PFSK-1 (cell line): ENCODE measurements at regions not wholly inside any gene's neighbourhood (a gene's known extent, or its start where the extent isn't known, plus 50 kb on each side); places are given as distances from the start of the nearest gene placed in this dataset.

Source experiments
- POLR2AphosphoS5 ChIP-seq: IDR thresholded peaks from 2 replicates; pipeline ENCODE4 v1.6.1; 2012; ENCODE audit warnings: low read depth, mild to moderate bottlenecking, control low read depth, low read length, moderate library complexity
- SIN3A ChIP-seq: IDR thresholded peaks from 2 replicates; pipeline ENCODE4 v1.6.1; 2012; ENCODE audit warnings: mild to moderate bottlenecking, low read length, moderate library complexity, borderline replicate concordance; ENCODE audit not compliant: insufficient read depth
- TAF1 ChIP-seq: IDR thresholded peaks from 2 replicates; pipeline ENCODE4 v1.6.1; 2012; ENCODE audit warnings: low read length, control low read depth, borderline replicate concordance; ENCODE audit not compliant: insufficient read depth
- TF ChIP-seq, protein P1 (sequence below), 2 experiments: IDR thresholded peaks; 2 replicates each; pipeline versions ENCODE4 v1.6.1 to v1.8.0; 2011 to 2012; ENCODE audit warnings: low read depth in 2 of 2, low read length in 2 of 2, control low read depth in 1 of 2, inconsistent platforms in 1 of 2, mild to moderate bottlenecking in 1 of 2, moderate library complexity in 1 of 2; ENCODE audit not compliant: insufficient read depth in 1 of 2

DNA sequence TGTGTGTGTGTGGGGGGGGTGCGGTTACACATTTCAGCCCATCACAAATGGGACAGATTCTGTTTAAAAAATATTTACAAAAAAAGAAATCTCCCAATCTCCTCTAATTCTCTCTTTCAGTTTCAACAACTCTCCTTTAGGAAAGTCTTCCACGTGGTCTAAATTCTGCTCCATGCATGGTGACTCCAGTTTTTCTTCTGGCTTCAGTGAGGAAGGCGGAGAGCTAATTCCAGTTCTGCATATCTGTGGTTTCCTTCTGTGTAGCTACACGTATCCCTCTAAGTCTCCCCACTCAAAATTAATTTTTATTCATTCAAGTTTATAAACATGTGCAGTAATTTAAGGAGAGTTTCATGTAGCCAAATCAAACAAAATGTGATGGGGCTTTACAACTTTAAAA is 111.6 kb downstream of the SLC4A3 start:
- TF ChIP-seq, protein P1, sequence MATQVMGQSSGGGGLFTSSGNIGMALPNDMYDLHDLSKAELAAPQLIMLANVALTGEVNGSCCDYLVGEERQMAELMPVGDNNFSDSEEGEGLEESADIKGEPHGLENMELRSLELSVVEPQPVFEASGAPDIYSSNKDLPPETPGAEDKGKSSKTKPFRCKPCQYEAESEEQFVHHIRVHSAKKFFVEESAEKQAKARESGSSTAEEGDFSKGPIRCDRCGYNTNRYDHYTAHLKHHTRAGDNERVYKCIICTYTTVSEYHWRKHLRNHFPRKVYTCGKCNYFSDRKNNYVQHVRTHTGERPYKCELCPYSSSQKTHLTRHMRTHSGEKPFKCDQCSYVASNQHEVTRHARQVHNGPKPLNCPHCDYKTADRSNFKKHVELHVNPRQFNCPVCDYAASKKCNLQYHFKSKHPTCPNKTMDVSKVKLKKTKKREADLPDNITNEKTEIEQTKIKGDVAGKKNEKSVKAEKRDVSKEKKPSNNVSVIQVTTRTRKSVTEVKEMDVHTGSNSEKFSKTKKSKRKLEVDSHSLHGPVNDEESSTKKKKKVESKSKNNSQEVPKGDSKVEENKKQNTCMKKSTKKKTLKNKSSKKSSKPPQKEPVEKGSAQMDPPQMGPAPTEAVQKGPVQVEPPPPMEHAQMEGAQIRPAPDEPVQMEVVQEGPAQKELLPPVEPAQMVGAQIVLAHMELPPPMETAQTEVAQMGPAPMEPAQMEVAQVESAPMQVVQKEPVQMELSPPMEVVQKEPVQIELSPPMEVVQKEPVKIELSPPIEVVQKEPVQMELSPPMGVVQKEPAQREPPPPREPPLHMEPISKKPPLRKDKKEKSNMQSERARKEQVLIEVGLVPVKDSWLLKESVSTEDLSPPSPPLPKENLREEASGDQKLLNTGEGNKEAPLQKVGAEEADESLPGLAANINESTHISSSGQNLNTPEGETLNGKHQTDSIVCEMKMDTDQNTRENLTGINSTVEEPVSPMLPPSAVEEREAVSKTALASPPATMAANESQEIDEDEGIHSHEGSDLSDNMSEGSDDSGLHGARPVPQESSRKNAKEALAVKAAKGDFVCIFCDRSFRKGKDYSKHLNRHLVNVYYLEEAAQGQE (IDR thresholded peaks at IDR 0.05; ENCODE audit: insufficient read depth in 1 of 2, low read depth in 2 of 2, low read length in 2 of 2): no peak
- TF ChIP-seq TAF1 (no peak), SIN3A (no peak), POLR2AphosphoS5 (no peak)
